ACC112 (cell line): ENCODE measurements at regions not wholly inside any gene's neighbourhood (a gene's known extent, or its start where the extent isn't known, plus 50 kb on each side); places are given as distances from the start of the nearest gene placed in this dataset.
"Not testable (repeated sequence)": the region's sequence is repeated elsewhere in the genome, so short reads cannot be mapped to it uniquely, and the experiment has no call there.

Experiments used
- H2AFZ ChIP-seq: fragments of 200-600 bp; sonication (generic); one replicate; pipeline ENCODE4 v1.6.0; 2017; ENCODE audit warnings: antibody characterized with exemption, low read length; ENCODE audit not compliant: unreplicated experiment
- H3K27ac ChIP-seq: fragments of 200-600 bp; sonication (generic); 2 replicates; pipeline ENCODE4 v1.5.1; 2014; ENCODE audit warnings: low read depth, mild to moderate bottlenecking, antibody characterized with exemption, low read length, moderate library complexity
- H3K27me3 ChIP-seq: fragments of 200-600 bp; sonication (generic); 2 replicates; pipeline ENCODE4 v1.6.1; 2014; ENCODE audit warnings: mild to moderate bottlenecking, antibody characterized with exemption, low read length, moderate library complexity, mixed read lengths; ENCODE audit not compliant: insufficient read depth
- H3K36me3 ChIP-seq: fragments of 200-600 bp; sonication (generic); 2 replicates; pipeline ENCODE4 v1.6.1; 2016; ENCODE audit warnings: mild to moderate bottlenecking, antibody characterized with exemption, low read length, moderate library complexity, mixed read lengths; ENCODE audit not compliant: insufficient read depth
- H3K4me1 ChIP-seq: fragments of 200-600 bp; sonication (generic); one replicate; pipeline ENCODE4 v1.6.1; 2016; ENCODE audit warnings: low read length, mixed read lengths; ENCODE audit not compliant: insufficient read depth, unreplicated experiment, control insufficient read depth
- H3K4me3 ChIP-seq: fragments of 200-600 bp; sonication (generic); 2 replicates; pipeline ENCODE4 v1.5.1; 2014; ENCODE audit warnings: mild to moderate bottlenecking, low read depth, low read length
- H3K79me2 ChIP-seq: fragments of 200-600 bp; sonication (generic); one replicate; pipeline ENCODE4 v1.6.0; 2016; ENCODE audit warnings: low read length; ENCODE audit not compliant: control insufficient read depth, unreplicated experiment, insufficient read depth

DNA sequence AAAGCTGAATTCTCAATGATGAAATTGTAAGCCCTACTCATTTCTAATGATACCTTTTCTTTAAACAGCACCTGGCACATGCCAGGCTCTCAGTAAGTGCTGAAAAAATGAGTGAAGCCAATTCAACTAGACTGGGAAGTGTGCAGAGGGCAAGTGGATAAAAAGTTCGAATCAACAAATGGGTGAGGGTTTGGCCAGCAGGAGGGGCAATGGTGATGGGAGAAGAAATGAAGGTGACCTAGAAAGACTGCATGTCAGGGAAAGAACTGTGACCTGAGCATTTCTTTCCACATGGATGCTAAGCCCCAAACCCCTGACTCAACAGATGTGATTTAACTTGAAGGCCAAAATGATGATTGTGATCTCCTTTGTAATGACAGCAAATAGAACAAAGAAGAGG, 54.6 kb downstream of the DKK1 start:
- H3K36me3 ChIP-seq, result no peaks in the 10 kb centered on the region
- H3K79me2 ChIP-seq, result no peaks in the 10 kb centered on the region
- no peak overlapping the region for H3K27ac ChIP-seq
- H2AFZ ChIP-seq, result no peak overlapping the region
- no peak overlapping the region for H3K4me3 ChIP-seq
- H3K4me1 ChIP-seq, result no peaks in the 10 kb centered on the region
- no peaks in the 10 kb centered on the region for H3K27me3 ChIP-seq

DNA sequence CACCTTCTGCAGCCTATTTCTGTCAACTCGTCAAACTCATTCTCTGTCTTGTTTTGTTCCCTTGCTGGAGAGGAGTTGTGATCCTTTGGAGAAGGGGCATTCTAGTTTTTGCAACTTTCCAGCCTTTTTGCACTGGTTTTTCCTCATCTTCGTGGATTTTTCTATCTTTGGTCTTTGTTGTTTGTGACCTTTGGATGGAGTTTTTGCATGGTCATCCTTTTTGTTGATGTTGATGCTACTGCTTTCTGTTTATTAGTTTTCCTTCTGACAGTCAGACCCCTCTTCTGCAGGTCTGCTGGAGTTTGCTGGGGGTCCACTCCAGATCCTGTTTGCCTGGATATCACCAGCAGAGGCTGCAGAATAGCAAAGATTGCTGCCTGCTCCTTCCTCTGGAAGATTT, 60.1 kb downstream of the DKK1 start:
- not testable (repeated sequence) for H3K27me3 ChIP-seq, H3K27ac ChIP-seq, H3K4me1 ChIP-seq, H2AFZ ChIP-seq, H3K4me3 ChIP-seq, H3K79me2 ChIP-seq, H3K36me3 ChIP-seq

DNA sequence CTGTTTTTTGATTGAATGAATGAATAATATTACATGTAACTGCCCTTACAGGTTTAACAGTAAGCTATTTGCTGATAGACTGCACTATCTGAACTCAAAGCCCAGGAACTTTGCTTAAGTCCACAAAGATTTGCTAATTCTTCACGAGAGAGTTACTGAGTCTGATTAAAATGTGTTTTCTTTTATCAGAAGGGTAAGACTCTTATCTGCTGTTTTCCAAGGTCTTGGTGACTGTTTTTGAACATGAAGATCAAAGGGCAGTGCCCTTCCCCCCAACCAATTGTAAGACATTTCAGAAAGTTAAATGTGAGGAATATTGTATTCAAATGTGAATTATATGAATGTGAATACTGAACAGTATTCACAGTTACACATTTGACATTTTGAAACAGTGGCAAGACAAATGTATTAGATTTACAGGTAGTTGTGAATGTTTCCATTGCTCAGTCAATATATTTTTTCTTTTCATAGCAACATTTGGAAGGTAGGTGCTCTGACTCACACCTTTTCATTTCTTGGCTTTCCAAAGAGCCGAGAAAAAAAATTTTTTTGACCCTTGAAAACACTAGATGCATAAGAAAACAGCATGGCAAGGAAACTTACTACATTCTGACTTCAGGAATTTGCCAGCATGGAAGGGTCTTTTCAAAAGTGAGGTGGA, 62.7 kb downstream of the DKK1 start:
- no peaks in the 10 kb centered on the region for H3K79me2 ChIP-seq
- no peaks in the 10 kb centered on the region for H3K27me3 ChIP-seq
- H3K4me3 ChIP-seq, result no peak overlapping the region
- H2AFZ ChIP-seq, result no peak overlapping the region
- H3K36me3 ChIP-seq, result no peaks in the 10 kb centered on the region
- H3K4me1 ChIP-seq, result no peaks in the 10 kb centered on the region
- no peak overlapping the region for H3K27ac ChIP-seq

DNA sequence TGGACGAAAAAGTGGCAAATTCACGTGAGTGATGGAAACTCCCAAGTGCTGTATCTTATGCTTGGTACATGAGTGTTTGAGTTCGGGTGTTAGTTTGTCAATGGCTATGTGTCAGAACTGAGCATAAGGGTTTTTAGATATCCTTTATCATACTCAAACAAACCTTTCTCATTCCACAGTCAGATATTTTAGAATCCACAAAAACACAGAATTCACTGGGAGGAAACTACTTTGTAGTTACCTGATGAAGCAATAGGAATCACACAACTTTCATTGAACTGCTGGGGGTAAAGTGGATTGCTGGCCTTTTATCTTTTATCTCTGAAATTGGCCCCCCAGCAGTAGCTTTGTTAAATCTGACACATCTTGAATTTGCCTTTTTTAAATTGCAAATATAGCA, 64.0 kb downstream of the DKK1 start:
- Histone ChIP-seq H3K79me2 (no peaks in the 10 kb centered on the region), H3K4me1 (no peaks in the 10 kb centered on the region), H3K27ac (no peak overlapping the region), H3K27me3 (no peaks in the 10 kb centered on the region), H2AFZ (no peak overlapping the region), H3K36me3 (no peaks in the 10 kb centered on the region), H3K4me3 (no peak overlapping the region)

DNA sequence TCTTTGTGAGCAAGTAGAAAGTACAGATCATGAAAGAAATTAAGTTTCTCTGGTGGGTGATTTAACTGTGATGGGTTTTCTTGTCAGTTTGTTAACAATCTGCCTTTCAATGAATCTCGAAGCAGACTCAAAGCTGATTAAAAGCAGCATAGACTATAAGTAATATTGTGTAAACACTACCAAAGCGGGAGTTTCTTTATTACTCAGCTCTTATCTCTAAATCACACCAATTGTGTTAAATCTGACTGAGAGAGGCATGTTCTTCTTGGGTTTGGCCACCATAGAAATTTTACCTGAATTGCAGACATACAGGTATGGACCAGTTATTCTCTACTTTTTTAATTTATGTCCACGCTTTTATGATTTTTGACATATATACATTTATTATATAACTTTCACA, 65.2 kb downstream of the DKK1 start:
- no peaks in the 10 kb centered on the region for H3K79me2 ChIP-seq
- no peaks in the 10 kb centered on the region for H3K36me3 ChIP-seq
- H3K4me1 ChIP-seq, result no peaks in the 10 kb centered on the region
- no peak overlapping the region for H3K4me3 ChIP-seq
- no peaks in the 10 kb centered on the region for H3K27me3 ChIP-seq
- peak overlapping the region; percentile 39 for H2AFZ ChIP-seq
- H3K27ac ChIP-seq, result no peak overlapping the region

DNA sequence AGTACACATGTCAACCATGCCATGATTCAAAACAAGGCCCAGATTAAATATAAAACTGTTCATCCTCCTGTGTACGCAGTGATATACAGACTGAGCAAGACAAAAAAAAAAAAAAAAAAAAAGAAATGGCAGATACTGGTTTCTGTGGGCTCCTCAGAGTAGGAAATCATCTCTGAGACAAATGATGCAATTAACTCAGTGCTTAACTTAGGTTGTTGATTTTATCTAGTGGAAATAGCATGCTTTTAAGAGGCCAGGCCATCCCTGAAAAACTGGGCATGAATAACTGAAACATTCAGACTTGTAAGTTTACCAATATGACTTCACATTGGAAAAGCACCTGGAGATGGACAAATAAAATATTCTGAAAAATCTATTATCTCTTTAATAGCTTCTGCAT, 69.0 kb downstream of the DKK1 start:
- no peak overlapping the region for H2AFZ ChIP-seq
- H3K27ac ChIP-seq, result no peak overlapping the region
- H3K79me2 ChIP-seq, result no peaks in the 10 kb centered on the region
- no peak overlapping the region for H3K4me3 ChIP-seq
- peaks cover 5% of the 10 kb centered on the region for H3K4me1 ChIP-seq
- H3K36me3 ChIP-seq, result no peaks in the 10 kb centered on the region
- H3K27me3 ChIP-seq, result no peaks in the 10 kb centered on the region

DNA sequence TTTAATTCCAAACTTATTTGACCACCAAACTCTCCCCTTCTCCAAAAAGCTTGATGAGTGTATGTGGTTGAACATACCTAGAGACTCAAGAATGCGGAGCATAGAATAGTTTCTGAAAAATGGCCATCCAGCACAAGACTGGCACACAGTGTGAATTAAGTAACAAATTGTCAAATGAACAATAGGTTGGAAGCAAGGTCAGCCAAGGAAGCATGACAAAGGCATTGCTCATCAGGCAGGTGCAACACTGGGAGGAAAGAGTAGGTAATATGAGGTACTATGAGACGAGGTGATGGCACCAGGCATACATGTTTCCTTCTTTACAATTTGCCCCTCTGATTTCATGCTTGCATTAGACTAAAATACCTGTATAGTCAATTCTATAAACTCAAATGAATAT, 73.7 kb downstream of the DKK1 start:
- H3K4me3 ChIP-seq, result no peak overlapping the region
- H3K79me2 ChIP-seq, result no peaks in the 10 kb centered on the region
- H3K36me3 ChIP-seq, result no peaks in the 10 kb centered on the region
- no peak overlapping the region for H2AFZ ChIP-seq
- H3K4me1 ChIP-seq, result peaks cover 5% of the 10 kb centered on the region
- H3K27ac ChIP-seq, result no peak overlapping the region
- no peaks in the 10 kb centered on the region for H3K27me3 ChIP-seq

DNA sequence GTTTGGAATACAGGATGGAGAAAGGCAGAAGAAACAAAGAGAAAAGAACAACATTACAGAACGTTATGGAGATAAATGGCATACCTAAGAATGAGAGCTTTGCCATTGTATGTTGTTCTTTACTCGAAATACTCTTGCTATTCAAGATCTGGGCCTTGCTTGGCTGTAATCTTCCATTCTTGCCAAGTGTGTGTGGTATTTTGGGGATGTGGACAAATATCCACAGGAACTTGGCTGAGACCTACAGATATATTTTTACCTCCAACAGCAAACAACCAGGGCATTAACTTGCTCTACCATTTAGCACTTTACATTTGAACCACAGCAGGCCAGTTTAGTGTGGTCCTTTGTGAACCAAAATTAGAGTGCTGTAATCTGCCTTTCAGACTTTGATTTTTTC, 76.3 kb downstream of the DKK1 start:
- no peaks in the 10 kb centered on the region for H3K79me2 ChIP-seq
- H2AFZ ChIP-seq, result no peak overlapping the region
- no peaks in the 10 kb centered on the region for H3K36me3 ChIP-seq
- H3K27me3 ChIP-seq, result no peaks in the 10 kb centered on the region
- no peak overlapping the region for H3K4me3 ChIP-seq
- H3K4me1 ChIP-seq, result peaks cover 5% of the 10 kb centered on the region
- no peak overlapping the region for H3K27ac ChIP-seq

DNA sequence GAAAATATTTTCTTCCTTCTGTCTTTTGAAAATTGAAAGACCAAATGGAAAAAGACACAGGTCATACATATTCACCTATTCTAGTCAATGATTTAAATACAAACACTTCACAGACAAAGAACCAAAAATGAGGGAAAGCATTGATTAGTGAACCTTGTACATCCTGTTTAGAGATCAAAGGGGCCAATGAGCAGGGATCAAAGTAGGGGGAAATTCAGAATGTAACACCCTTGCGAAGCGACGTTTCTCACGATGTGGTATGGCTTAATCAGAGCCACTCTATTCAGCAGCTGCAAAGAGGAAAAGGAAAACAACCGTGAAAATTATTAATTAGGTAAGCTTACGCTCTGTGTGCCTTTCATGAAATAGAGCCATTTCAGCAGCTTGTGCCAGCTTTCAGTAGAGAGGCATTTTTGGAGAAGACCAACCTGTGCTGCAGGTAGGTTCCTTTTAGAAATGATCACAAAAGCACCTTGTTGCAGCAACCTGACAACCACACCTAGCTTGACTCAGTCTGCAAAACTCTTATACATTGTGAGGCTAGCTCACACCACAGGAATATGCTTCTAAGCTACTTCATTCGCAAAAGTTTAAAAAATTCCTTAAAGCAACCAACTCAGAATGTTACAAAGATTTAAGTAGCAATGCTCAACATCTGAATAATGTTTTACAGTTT, 78.0 kb downstream of the DKK1 start:
- Histone ChIP-seq H3K4me3 (no peak overlapping the region), H3K27me3 (no peaks in the 10 kb centered on the region), H3K27ac (no peak overlapping the region), H3K36me3 (no peaks in the 10 kb centered on the region), H3K79me2 (no peaks in the 10 kb centered on the region), H3K4me1 (peaks cover 5% of the 10 kb centered on the region), H2AFZ (no peak overlapping the region)

DNA sequence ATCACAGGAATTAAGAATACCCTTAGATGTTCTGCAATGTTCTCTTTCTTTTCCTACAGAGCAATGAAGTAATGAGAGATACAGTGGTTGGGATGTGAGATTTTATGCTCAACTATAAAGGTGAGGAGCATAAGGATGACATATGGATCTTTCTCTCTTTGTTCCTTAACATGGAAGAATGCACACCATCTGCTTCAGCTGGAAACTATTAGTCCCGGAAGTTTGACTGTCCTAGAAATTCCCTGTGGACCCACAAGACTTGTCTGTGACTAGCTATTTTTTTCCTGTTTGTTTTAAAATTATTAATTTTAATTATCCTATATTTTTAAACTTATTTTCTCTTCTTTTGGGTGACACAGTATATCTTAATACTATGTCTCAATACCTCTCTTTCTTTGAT, 80.2 kb downstream of the DKK1 start:
- H3K79me2 ChIP-seq, result no peaks in the 10 kb centered on the region

DNA sequence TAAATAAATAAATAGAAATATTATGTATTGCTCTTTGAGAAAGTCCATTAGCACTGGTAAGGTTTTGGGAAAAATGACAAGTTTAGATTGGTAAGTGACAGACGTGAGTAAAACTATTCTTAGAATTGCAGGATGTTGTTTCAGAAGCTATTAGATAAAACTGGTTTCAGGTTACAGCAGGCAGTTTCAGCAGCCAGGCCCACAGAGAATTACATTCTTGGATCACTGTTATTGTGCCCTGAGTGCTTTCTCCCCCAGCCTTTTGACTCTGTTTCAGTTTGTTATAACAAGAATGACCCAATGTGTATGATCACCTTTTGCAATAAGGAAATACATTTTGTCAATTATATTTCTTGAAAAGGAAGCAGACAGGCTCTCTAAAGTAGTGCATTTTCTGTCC, 86.5 kb downstream of the DKK1 start:
- Histone ChIP-seq H3K27me3 (no peaks in the 10 kb centered on the region), H3K36me3 (no peaks in the 10 kb centered on the region), H3K4me1 (no peaks in the 10 kb centered on the region), H2AFZ (no peak overlapping the region), H3K27ac (no peak overlapping the region), H3K4me3 (no peak overlapping the region), H3K79me2 (no peaks in the 10 kb centered on the region)

More for the DNA sequence above, 80.2 kb downstream of the DKK1 start:
- H3K4me3 ChIP-seq, result no peak overlapping the region
- H3K4me1 ChIP-seq, result no peaks in the 10 kb centered on the region
- H3K27ac ChIP-seq, result no peak overlapping the region
- H2AFZ ChIP-seq, result no peak overlapping the region
- H3K36me3 ChIP-seq, result no peaks in the 10 kb centered on the region
- H3K27me3 ChIP-seq, result no peaks in the 10 kb centered on the region
